AG08395 (cell line): ENCODE measurements at regions not wholly inside any gene's neighbourhood (a gene's known extent, or its start where the extent isn't known, plus 50 kb on each side); places are given as distances from the start of the nearest gene placed in this dataset.
"Not testable (repeated sequence)": the region's sequence is repeated elsewhere in the genome, so short reads cannot be mapped to it uniquely, and the experiment has no call there.

Experiments
- DNase-seq: peaks from one replicate; pipeline ENCODE4 v3.0.0; 2012; ENCODE audit warnings: mixed read lengths, low spot score

GRCh38 chr5:108529381-108529780, 147.5 kb upstream of the FBXL17 start:
- DNase-seq, result peak; percentile 55

- no peak for DNase-seq
These were observed 146.8 kb upstream of the FBXL17 start for GRCh38 chr5:108528655-108529054.

- DNase-seq, result no peak
These were observed 142.7 kb upstream of the FBXL17 start for GRCh38 chr5:108524564-108524963.

DNA sequence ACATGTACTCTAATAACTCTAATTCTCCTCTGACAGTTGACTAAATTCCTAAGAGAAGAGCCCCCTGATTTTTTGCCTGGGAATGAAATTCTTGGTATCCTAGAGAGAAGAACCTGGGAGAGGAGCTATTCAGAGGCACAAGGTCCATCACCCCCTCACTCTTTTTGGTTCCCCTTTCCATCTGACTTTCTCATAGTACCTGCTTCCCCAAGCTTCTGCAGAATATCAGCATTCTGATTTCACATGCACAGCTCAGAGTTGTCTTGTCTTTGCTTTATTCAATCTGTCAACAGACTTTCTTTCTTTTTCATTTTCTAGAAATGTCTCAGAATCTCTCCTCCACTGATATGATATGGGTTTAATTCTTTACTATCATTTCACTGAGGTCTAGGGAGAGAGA, 141.5 kb upstream of the FBXL17 start:
- DNase-seq, result no peak

DNA sequence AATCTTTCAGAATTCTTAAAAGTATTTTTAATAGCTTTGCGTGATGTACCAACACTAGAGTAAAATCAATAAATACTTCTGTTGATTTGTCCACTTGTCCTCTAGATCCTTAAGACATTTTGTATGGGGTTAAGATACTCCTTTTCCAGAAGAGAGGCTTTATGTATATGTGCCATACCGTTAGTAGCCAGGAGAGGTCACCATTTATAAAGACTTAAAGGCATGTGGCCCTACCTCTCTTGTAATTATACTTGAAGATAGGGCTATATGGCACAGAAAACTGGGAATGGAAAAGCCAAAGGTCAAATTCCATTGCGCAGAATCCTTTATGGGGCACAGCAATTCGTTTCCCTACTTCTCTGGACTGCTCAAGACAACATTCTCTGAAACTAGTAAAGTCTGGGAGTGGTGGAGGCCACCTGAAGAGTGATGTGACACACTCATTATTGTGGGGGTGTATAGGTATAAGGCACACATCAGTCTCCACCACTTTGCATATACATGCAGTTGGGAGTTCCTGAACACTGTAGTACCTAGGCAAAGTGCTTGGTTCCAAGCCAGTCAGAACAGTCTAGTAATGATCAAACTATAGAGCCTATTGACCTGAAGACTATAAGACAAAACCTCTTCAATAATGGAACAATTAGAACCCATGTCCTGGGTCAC, 140.1 kb upstream of the FBXL17 start:
- peak; percentile 64 for DNase-seq

- DNase-seq, result no peak
These were observed 139.3 kb upstream of the FBXL17 start for GRCh38 chr5:108521011-108521700.

DNA sequence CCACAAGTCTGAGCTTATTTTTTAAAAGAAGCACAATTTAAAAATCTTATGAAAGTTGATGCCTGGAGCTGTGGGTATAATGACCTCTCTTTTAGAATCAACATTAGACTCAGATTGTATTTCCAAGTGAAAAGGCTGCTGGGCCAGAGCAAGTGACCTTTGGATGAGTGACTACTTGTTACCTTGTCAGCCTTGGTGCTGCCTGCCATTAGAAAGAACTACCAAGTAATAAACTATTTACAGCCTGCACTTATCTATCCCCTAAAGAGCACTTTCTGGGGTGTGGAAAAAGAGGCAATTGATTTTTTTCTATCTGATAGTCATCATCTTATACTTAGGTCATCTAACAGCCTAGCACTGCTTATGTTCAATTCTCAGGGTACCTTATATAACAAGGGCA, 134.9 kb upstream of the FBXL17 start:
- DNase-seq, result no peak

GRCh38 chr5:108515517-108516105, 133.7 kb upstream of the FBXL17 start:
- no peak for DNase-seq

DNA sequence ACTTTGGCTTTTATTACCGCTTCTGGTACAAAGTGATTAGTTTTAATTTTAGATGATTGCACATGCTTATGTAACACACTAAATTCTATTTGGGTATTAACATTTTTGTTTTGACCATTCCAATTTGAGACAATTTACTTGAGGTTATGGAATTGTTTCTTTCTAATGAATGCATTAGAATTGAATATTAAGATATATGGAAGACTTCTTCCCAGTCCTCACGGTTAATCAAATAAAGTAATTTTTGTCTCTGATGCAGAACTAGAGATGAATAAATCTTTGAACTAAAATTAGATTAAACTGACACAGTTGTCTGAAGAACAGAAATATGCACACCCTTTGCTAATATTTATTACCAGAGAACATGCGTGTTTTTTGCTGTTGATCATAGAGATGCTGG, 127.1 kb upstream of the FBXL17 start:
- DNase-seq, result no peak

DNA sequence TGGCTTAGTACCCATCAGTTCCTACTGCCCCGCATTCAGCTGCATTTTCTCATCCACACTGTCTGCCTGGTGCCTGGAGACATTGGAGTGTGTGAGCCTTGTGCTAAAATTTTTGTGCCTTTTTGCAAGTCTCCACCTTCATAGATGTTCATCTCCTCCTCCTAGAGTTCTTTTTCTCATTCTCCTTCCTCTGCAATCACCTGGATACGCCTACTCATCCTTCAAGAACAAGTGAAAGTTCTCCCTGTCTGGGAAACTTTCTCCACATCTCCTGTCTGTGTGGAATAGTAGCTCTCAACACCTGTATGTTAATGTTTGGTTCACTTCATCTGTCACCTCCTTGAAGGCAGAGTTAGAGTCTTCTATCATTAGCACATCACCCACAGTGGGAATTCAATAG, 125.7 kb upstream of the FBXL17 start:
- DNase-seq, result no peak

GRCh38 chr5:108505608-108506007, 123.7 kb upstream of the FBXL17 start:
- no peak for DNase-seq

DNA sequence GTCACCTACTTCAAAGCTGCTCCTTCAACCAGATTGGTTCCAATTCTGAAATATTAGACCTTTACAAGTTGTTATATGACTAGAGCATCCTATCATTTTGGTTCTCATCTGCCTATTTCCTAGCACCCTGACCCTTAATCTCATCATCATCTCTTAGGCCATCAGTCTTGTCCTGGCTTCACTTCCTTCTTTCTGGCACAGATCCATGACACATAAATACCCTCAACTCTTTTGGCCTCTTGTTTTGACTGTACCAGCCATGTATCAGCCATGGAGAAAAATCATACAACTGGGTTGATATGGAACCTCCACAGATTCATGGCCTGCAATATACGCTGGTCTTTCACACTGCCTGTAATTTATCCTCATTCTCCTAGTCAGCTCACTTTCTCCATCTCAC, 123.1 kb upstream of the FBXL17 start:
- DNase-seq, result no peak

DNA sequence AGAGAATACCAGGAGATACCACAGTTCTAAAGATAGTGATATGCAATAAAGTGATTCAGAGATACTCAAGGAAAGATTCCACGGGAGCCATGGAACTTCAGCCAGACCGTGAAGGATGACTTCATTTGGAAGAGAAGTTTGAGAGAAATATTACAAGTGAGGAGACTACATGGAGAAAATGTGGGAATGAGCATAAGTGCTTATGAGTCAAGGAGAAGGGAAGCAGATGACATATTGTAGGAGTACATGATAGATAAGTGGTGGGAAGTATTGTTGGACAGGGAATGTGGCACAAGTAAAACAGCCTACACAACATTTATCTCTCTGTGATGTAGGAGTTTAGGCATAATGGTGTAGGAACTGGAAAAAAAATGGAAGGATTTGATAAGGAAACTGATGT, 122.1 kb upstream of the FBXL17 start:
- DNase-seq, result no peak

DNA sequence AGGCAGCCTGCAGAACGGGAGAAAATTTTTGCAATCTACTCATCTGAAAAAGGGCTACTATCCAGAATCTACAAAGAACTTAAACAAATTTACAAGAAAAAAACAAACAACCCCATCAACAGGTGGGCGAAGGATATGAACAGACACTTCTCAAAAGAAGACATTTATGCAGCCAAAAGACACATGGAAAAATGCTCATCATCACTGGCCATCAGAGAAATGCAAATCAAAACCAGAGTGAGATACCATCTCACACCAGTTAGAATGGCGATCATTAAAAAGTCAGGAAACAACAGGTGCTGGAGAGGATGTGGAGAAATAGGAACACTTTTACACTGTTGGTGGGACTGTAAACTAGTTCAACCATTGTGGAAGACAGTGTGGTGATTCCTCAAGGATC, 113.7 kb upstream of the FBXL17 start:
- DNase-seq, result not testable (repeated sequence)

GRCh38 chr5:108487951-108488350, 106.1 kb upstream of the FBXL17 start:
- no peak for DNase-seq

DNA sequence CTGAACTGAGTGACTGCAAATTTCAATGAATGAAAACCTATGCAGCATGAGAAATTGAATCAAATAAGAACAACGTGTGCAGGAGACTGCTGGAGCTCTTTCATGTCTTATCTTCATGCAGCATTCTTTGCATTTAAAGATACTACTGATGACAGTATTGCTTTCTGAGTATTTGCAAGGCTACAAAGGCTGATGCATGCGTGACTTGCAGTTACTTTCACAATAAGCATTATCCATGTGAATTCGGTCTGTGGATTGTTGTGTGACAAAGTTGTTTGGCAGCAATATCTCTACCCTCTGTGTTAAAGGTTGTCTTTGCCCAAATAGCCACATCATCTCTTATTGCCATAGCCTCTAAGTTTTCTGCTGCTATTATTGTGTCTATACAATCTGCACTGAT, 102.1 kb upstream of the FBXL17 start:
- DNase-seq, result no peak

DNA sequence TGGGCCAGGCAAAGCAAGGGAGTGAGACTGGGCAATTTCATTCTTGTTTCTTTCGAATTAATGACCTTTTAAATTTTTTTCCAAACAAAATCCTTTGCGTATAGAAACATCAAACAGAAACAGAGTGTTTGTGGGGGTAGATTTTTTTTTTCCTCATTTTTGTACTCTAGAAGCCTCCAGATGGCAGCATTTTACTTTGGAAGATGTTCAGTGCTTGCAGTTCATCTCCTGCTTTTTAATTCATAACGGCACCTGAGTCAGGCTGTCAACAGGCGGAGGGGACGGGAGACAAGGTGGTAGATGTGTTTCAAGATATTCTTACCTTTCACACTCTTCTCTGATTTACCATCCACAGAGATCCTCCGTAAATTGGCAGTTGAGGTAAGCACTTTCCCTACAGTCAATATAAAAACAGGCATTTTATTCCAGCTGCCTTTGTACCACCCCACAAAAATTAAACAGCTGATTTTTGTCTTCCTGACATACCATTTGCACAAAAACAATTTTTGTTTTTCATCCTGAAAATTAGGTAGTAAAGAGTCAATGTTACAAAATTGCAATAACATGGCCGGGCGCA, 99.5 kb upstream of the FBXL17 start:
- peak; percentile 9 for DNase-seq

DNA sequence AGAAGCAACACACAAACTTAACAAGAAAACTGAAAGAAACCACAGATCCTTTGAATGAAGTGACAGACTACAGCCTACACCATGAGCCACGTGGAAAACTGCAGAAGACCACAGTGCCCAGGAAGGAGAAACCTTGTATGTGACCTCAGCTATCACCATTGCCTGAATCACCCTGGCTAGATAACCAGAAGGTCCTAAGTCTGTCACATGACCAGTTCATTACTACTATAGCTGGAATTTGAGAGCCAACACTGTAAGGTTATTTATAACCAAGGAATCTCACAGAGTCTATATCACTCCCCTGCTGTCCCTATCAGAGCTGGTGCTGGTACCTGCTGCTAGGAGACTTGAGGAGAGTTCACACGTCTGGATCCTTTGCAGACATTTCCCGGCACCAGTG, 90.3 kb upstream of the FBXL17 start:
- DNase-seq, result peak; percentile 4

DNA sequence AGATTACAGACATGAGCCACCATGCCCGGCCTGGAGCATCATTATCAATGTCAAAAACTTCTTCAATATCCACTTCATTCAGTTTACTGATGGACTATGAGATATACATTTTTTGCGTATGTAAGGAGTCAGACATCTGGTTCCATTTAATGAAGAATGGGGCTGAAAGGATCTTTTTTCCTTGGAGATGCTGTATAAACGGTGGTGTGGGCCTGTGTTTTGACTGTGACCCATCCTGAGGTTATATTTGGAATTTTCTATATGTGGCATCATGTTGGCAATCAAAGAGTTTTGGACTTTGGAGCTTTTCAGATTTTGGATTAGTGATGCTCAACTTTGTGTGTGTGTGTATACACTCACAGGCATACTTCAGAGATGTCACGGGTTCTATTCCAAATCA, 85.7 kb upstream of the FBXL17 start:
- DNase-seq, result no peak

- DNase-seq, result peak; percentile 75
These were observed 79.9 kb upstream of the FBXL17 start for GRCh38 chr5:108461628-108462367.

- DNase-seq, result no peak
These were observed 77.9 kb upstream of the FBXL17 start for GRCh38 chr5:108459769-108460168.

- no peak for DNase-seq
These were observed 69.4 kb upstream of the FBXL17 start for GRCh38 chr5:108451269-108451668.

GRCh38 chr5:108444130-108444529, 62.2 kb upstream of the FBXL17 start:
- DNase-seq, result not testable (repeated sequence)
